ENCODE measurements at regions not wholly inside any gene's neighbourhood (a gene's known extent, or its start where the extent isn't known, plus 50 kb on each side); places are given as distances from the start of the nearest gene placed in this dataset.
A peak's percentile ranks its signal among the peaks of the same experiment; 100 is the strongest.

DNA sequence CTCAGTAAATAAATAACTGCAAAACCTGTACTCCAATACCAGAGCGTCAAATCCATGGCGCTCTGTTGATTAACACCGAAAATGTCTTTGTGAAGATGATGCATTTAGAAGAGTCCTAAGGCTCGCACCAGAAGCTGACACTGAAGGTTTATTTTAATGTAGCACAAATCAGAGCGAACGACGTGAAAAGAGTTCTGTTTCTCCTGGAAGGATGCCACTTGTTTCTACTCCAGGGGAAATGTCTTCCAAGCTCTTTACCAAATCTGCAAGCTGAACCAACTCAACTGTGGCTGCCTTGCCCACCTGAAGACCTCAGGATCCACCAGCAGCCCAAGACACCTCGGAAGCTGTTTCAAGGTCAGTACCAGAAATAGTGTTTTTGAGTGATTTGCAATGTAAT, 194.4 kb upstream of the MAF start:
- Histone ChIP-seq H3K4me1 (ENCODE audit: insufficient read depth, low read length) (no peaks in the 10 kb centered on the region; the same call in 1 of the 2 replicates), H3K9ac (ENCODE audit: extremely low read depth, insufficient read length, low read length) (no peak overlapping the region), H3T11ph (ENCODE audit: low read length) (no peak overlapping the region), H2AK5ac (ENCODE audit: insufficient read length, low read length) (no peak overlapping the region), H2BK15ac (ENCODE audit: low read depth, low read length) (no peak overlapping the region), H4K5ac (ENCODE audit: insufficient read length, low read depth, low read length) (no peak overlapping the region), H3K79me2 (ENCODE audit: insufficient read depth, low read length) (no peaks in the 10 kb centered on the region), H3K9me3 (ENCODE audit: control insufficient read depth, low read depth, low read length) (no peaks in the 10 kb centered on the region), H3K18ac (ENCODE audit: insufficient read length, low read depth, low read length) (no peak overlapping the region), H3K27ac (ENCODE audit: insufficient read length, low read depth, low read length) (no peak overlapping the region), H3K23ac (ENCODE audit: insufficient read length, low read depth, low read length) (no peak overlapping the region), H2BK12ac (ENCODE audit: insufficient read length, low read depth, low read length) (no peak overlapping the region), H3K4me2 (ENCODE audit: insufficient read depth, insufficient read length, low read length) (no peak overlapping the region), H3K23me2 (ENCODE audit: insufficient read length, low read depth, low read length, poor library complexity, severe bottlenecking) (no peaks in the 10 kb centered on the region), H3K79me1 (ENCODE audit: insufficient read depth, low read depth, low read length, poor library complexity, severe bottlenecking) (no peaks in the 10 kb centered on the region), H3K14ac (ENCODE audit: insufficient read depth, low read length) (no peak overlapping the region), H2AFZ (ENCODE audit: low read length) (no peak overlapping the region), H4K8ac (replicated peaks; ENCODE audit: insufficient read length, low read depth, low read length) (no peak overlapping the region), H3K4ac (ENCODE audit: low read depth, low read length) (no peak overlapping the region), H3K27me3 (ENCODE audit: insufficient read depth, low read length) (no peaks in the 10 kb centered on the region), H2BK5ac (ENCODE audit: insufficient read length, low read length) (no peak overlapping the region), H2BK120ac (ENCODE audit: low read depth, low read length, poor library complexity, severe bottlenecking) (no peak overlapping the region), H4K91ac (ENCODE audit: insufficient read length, low read depth, low read length) (no peak overlapping the region), H2BK20ac (ENCODE audit: low read depth, low read length, poor library complexity, severe bottlenecking) (no peak overlapping the region), H3K56ac (ENCODE audit: insufficient read length, low read depth, low read length) (no peak overlapping the region), H4K20me1 (ENCODE audit: control insufficient read depth, insufficient read depth, insufficient read length) (no peaks in the 10 kb centered on the region)
- TF ChIP-seq, protein P1, sequence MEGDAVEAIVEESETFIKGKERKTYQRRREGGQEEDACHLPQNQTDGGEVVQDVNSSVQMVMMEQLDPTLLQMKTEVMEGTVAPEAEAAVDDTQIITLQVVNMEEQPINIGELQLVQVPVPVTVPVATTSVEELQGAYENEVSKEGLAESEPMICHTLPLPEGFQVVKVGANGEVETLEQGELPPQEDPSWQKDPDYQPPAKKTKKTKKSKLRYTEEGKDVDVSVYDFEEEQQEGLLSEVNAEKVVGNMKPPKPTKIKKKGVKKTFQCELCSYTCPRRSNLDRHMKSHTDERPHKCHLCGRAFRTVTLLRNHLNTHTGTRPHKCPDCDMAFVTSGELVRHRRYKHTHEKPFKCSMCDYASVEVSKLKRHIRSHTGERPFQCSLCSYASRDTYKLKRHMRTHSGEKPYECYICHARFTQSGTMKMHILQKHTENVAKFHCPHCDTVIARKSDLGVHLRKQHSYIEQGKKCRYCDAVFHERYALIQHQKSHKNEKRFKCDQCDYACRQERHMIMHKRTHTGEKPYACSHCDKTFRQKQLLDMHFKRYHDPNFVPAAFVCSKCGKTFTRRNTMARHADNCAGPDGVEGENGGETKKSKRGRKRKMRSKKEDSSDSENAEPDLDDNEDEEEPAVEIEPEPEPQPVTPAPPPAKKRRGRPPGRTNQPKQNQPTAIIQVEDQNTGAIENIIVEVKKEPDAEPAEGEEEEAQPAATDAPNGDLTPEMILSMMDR (conservative IDR thresholded peaks at IDR 0.05): no peak
- Mint-ChIP-seq H3K27ac (peak overlapping the region in 2 of 3 experiments; percentile 6 to 32; a peak in 1 of 7 replicates), H3K9me3 (no peaks in the 10 kb centered on the region; a peak in 1 of 5 replicates), H3K4me3 (no peak overlapping the region), H3K27me3 (ENCODE audit: low read depth) (no peaks in the 10 kb centered on the region; the same call in 1 of the 2 replicates), H3K36me3 (ENCODE audit: insufficient read depth in 1 of 3, low read depth in 3 of 3) (no peaks in the 10 kb centered on the region; a peak in 1 of 7 replicates), H3K4me1 (peaks cover 19 to 20% of the 10 kb centered on the region in 2 experiments)
- no peak for DNase-seq
- WGBS (ENCODE audit: extremely low coverage, insufficient read length, low lambda C conversion rate): no CpG with 5 or more reads among the region's 8 CpGs

Measured in H9 (cell line).